NB4 (cell line): ENCODE measurements at regions not wholly inside any gene's neighbourhood (a gene's known extent, or its start where the extent isn't known, plus 50 kb on each side); places are given as distances from the start of the nearest gene placed in this dataset.

ENCODE experiments used
- DNase-seq: peaks from one replicate; pipeline ENCODE4 v3.0.0; 2010; ENCODE audit warnings: low read depth
- H3K4me3 ChIP-seq: one replicate; pipeline ENCODE4 v1.5.1; 2011; ENCODE audit warnings: mild to moderate bottlenecking, low read depth, low read length, moderate library complexity
- CTCF ChIP-seq: IDR thresholded peaks from one replicate; pipeline ENCODE4 v1.5.1; 2012; ENCODE audit warnings: low read depth, low read length
- MAX ChIP-seq: IDR thresholded peaks from 2 replicates; pipeline ENCODE4 v1.6.1; 2011; ENCODE audit warnings: low read depth, low read length
- MYC ChIP-seq: IDR thresholded peaks from 2 replicates; pipeline ENCODE4 v1.6.1; 2011; ENCODE audit warnings: low read depth, low read length
- POLR2A ChIP-seq: IDR thresholded peaks from 2 replicates; pipeline ENCODE4 v1.6.1; 2011; ENCODE audit warnings: mild to moderate bottlenecking; ENCODE audit not compliant: insufficient read length; ENCODE audit errors: extremely low read depth

GRCh38 chr4:38360201-38360600 lies 303.8 kb upstream of the KLF3 start:
- TF ChIP-seq CTCF (no peak), MYC (no peak), MAX (no peak), POLR2A (no peak)
- H3K4me3 ChIP-seq = no peak overlapping the region
- no peak for DNase-seq

- no peak overlapping the region for H3K4me3 ChIP-seq
- TF ChIP-seq POLR2A (no peak), MAX (no peak), CTCF (no peak), MYC (no peak)
- DNase-seq = no peak
Measured at GRCh38 chr4:38364383-38364963, 299.5 kb upstream of the KLF3 start.

GRCh38 chr4:38365261-38365660 lies 298.7 kb upstream of the KLF3 start:
- H3K4me3 ChIP-seq = no peak overlapping the region
- TF ChIP-seq MYC (no peak), CTCF (no peak)
- DNase-seq = no peak

GRCh38 chr4:38365748-38366310 lies 298.2 kb upstream of the KLF3 start:
- TF ChIP-seq CTCF (no peak), MYC (no peak), MAX (no peak), POLR2A (no peak)
- H3K4me3 ChIP-seq = no peak overlapping the region
- no peak for DNase-seq

- no peak for DNase-seq
- TF ChIP-seq MYC = no peak
- TF ChIP-seq MAX = no peak
- no peak for TF ChIP-seq CTCF
- TF ChIP-seq POLR2A = no peak
- no peak overlapping the region for H3K4me3 ChIP-seq
Measured at GRCh38 chr4:38366456-38366855, 297.5 kb upstream of the KLF3 start.

- H3K4me3 ChIP-seq = no peak overlapping the region
- TF ChIP-seq POLR2A = no peak
- TF ChIP-seq MAX = no peak
- TF ChIP-seq CTCF = no peak
- TF ChIP-seq MYC = no peak
- DNase-seq = no peak
Measured at GRCh38 chr4:38366997-38367396, 297.0 kb upstream of the KLF3 start.
